NCI-H1092 treated with DMSO at 0.1 percent for 48 hours (cell line): ENCODE measurements at regions not wholly inside any gene's neighbourhood (a gene's known extent, or its start where the extent isn't known, plus 50 kb on each side); places are given as distances from the start of the nearest gene placed in this dataset.
A peak's percentile ranks its signal among the peaks of the same experiment; 100 is the strongest.

ENCODE experiments used
- DNase-seq: peaks from one replicate; lab custom pipeline; 2025; lab: John Stamatoyannopoulos, UW

- no peak for DNase-seq
Measured at GRCh38 chr1:215459136-215459535, 108.0 kb upstream of the KCTD3 start.

GRCh38 chr1:215466361-215466760 lies 100.7 kb upstream of the KCTD3 start:
- DNase-seq, result no peak

DNA sequence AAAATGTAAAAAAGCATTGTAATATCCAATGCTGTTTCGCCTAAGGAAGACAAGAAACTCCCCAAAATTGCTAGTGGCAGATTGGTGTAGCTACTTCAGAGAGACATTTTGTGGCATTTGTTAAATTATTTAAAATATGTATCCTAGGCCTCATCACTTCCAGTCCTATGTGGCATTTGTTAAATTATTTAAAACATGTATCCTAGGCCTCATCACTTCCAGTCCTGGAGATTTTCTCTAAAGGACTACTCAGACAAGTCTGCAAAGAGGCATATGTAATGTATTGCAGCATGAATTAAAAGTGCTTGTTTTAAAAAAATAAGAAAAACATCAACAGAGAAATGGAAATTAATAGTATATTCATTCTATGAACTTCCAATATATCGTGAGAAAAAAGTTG lies 95.6 kb upstream of the KCTD3 start:
- DNase-seq, result no peak

DNA sequence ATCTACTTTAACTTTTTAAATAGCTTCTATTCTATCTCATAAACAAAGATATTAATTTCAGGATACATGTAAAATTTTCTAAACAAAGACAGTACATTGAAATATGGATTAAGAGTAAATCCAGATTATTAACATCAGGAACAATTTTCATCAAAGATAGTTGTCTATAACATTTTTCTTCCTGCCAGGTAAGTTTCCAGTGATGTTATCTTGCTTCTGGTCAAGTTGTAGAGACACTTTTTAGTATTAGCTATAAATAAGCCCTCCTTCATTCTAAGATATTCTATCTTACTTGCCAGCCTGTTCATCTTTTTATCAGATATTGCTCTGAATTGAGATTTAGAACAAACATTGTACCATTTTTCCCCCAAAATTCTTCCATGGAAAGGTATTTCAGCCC lies 94.4 kb upstream of the KCTD3 start:
- DNase-seq, result no peak

DNA sequence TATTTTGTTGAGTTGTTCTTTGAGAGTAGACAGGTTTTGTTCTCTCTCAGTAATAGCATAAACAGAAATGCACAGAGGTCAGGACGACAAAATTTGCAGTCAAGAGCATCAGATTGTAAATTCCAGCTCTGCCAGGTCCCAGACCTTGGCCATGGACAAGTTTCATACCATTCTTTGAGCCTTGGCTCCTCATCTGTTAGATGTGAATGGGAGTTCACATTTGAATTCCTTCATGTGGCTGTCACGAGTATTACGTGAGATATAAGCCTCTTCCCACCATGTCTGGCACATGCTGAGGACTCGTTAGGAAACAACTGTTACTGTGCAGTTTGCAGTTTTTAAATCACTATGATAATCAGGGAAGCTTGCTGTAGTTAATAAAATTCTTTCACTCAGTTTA lies 93.2 kb upstream of the KCTD3 start:
- DNase-seq, result no peak

DNA sequence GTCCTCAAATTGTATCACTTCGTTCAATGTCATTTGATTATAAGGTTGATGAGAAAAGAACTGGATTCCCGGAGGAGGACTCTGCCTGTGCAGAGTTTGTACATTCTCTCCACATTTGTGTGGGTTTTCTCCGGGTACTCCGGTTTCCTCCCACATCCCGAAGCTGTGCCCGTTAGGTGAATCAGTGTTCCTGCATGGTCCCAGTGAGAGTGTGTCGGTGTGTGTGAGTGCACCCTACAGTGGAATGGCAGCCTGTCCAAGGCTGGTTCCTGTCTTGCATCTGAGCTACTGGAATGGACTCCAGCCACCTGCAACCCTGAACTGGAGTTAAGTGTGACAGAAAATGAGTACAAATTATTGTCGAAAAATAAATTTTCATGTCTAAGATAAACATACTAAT lies 92.2 kb upstream of the KCTD3 start:
- no peak for DNase-seq

DNA sequence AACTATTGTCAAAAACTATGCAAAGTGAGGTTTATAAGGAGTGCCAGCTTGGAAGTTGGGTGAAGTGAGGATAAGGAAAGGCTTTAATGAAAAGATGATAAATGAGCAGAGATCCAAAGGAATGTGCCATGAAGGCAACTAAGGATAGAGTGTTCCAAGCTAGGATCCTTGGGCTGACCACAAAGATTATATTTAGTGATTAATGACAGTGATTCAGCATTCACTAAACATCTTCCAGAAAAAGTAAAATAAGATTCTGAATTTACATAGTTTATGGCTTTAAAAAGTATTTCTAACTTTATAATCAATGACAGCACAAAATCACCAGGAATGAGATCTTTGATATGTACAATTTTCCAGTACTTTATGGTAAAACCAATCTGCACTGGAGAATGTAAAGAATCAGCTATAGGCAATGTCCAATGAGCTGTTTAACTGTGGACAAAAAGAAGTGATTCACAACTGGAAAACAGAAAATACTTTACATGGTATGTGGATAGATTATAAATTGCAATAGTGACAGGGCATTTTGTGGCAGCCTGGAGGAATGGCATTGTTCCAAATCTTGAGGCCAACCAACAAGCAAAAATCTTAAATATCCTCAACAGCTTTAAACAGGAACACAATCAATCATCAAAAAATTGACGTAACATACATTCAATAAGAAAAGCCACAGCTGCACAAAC lies 91.2 kb upstream of the KCTD3 start:
- DNase-seq, result no peak

- DNase-seq, result no peak
Measured at GRCh38 chr1:215476541-215476940, 90.6 kb upstream of the KCTD3 start.

GRCh38 chr1:215477632-215478031 lies 89.5 kb upstream of the KCTD3 start:
- DNase-seq, result no peak

GRCh38 chr1:215479567-215479966 lies 87.5 kb upstream of the KCTD3 start:
- no peak for DNase-seq

- DNase-seq, result no peak
Measured at GRCh38 chr1:215482079-215482478, 85.0 kb upstream of the KCTD3 start.

GRCh38 chr1:215484171-215484939 lies 82.7 kb upstream of the KCTD3 start:
- no peak for DNase-seq

- no peak for DNase-seq
Measured at GRCh38 chr1:215487466-215487865, 79.6 kb upstream of the KCTD3 start.

DNA sequence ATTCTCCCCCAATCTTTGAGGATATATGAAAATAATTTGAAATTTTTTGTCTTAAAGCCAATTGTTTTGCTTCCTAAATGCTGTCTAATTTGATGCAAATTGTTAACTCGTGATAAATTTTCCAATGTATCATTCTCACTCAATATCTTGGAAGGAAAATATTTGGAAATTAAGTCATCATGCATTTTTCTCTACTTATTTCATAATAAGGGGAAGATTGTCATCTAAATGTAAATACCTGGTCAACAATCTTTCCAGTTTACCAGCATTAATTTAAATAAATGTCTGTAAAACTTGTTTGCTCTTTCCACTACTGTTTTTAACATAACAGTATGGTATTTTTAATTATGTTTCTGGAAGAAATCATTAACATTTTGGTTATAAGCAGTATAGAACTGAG lies 78.3 kb upstream of the KCTD3 start:
- no peak for DNase-seq

GRCh38 chr1:215489771-215490565 lies 77.1 kb upstream of the KCTD3 start:
- no peak for DNase-seq

DNA sequence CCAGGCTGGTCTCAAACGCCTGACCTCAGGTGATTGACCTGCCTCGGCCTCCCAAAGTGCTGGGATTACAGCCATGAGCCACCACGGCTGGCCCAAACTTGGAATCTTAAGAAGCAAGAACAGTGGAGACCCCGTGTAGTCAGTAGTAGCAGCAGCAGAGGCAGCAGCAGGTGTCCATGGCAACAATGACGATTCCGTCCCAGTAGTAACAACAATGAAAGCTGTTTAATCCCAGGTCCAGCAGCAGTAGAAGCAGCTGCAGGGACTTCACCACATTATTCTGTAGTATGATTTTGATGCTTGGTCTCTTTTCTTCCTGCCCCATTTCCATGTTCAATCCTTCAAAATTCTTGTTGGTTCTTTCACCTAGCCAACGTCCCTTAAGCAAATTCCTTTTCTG lies 69.6 kb upstream of the KCTD3 start:
- DNase-seq, result peak; percentile 11

- no peak for DNase-seq
Measured at GRCh38 chr1:215501496-215501895, 65.6 kb upstream of the KCTD3 start.

DNA sequence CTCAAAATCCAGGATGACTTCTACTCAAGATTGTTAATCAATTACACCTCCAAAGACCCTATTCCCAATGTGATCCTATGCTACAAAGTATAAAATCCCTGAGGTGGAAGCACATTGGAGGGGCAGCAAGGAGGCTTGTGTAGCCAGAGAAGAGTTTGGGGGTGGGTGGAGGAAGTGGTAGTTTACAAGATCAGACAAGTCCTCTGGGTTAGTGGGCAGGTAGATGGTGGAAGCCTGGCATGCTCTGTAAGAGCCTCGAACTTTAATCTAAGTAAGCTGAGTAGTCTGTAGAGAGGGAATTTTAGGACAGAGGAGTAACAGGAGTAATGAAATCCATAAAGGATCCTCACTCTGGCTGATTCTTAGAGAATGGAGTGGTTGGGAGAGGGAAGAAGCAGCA lies 65.0 kb upstream of the KCTD3 start:
- DNase-seq, result no peak

DNA sequence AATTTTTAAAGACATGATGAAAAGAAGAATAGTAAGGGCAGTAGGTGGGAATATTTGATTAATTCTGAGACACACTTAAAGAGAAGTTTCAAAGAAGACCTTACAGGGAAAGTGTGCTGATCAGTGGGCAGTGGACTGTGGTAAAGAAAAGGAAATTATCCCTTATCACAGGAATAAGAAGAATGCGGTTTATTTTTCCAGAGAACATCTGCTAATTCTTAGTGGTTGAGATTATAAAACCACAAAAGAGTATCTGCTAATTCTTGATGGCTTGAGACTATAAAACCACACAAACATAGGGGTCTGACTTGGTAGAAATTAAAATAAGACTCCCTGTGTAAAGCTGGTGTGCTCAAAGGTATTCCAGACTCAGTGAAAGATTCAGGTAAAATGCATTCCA lies 60.0 kb upstream of the KCTD3 start:
- no peak for DNase-seq

DNA sequence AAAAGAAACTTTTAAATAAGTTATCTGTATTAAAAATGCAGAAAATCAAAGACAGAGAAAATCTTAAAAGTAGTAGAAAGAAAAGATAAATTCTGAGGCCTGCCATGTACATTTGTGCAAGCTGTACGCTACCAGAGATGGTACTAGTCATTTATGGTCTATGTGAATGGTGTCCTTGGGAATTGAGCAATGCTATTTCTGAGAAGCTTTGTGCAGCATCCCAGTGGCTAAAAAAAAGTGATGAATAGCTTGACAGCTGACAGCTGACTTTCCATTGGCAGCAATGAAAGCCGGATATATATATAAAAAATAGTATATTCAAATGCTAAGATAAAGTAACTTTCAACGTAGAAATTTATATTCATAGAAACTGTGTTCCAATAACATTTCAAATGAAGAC lies 58.8 kb upstream of the KCTD3 start:
- no peak for DNase-seq
